HG03108 (cell line): ENCODE measurements at regions not wholly inside any gene's neighbourhood (a gene's known extent, or its start where the extent isn't known, plus 50 kb on each side); places are given as distances from the start of the nearest gene placed in this dataset.
"Not testable (repeated sequence)": the region's sequence is repeated elsewhere in the genome, so short reads cannot be mapped to it uniquely, and the experiment has no call there.

ENCODE experiments used
- ATAC-seq: cut with Tn5 transposase; IDR thresholded peaks from one replicate; pipeline ENCODE4 v1.9.1; 2021; ENCODE audit warnings: moderate library complexity; ENCODE audit not compliant: unreplicated experiment

- no peak for ATAC-seq
Measured at GRCh38 chr12:82300611-82301010, 57.6 kb downstream of the CCDC59 start.

GRCh38 chr12:82299319-82300025, 58.7 kb downstream of the CCDC59 start:
- no peak for ATAC-seq

- ATAC-seq = no peak
Measured at GRCh38 chr12:82290415-82290814, 67.8 kb downstream of the CCDC59 start.

- ATAC-seq = not testable (repeated sequence)
Measured at GRCh38 chr12:82281335-82281734, 76.9 kb downstream of the CCDC59 start.

DNA sequence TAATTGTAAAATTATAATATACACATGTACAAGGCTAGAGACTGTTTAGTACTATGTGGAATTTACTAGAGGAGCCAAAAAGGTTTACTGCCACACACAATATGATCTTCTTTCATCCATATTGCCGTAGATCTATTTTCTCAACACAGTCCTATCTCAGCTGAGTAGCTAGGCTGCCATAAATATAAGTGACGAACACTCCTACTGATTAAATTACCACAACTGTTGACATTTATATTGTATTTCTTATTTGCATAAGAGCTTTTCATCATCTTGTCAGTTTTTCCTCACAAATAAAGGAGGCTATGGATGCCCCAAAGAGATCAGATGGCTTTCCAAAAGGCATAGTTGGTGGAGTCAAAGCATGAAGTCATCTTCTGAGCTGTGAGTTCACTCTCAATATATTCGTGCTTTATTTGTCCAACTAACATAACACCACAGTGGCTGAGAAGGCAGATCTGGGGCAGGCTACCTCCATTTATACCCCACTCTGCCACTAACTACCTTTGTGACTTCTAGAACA, 78.6 kb downstream of the CCDC59 start:
- no peak for ATAC-seq

DNA sequence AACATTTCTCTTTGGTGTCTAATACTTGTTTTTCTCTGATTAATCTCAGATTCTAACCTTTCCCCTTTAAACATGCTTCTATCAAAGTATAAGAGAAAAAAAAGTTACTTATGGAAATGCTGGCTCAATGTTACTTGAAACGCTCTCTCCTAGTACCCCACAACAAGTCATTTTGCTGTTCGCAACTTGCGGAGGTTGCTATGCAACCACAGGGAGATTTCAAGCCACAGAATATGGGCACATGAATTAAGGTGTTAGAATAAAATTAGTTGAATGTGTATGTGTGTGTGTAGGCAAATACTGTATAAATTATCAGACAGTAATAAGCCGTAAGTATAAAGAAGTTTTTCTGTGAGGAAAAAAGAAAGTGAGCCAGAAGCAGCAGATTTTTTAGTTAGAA, 80.6 kb downstream of the CCDC59 start:
- ATAC-seq = no peak

- ATAC-seq = no peak
Measured at GRCh38 chr12:82242729-82243128, 115.5 kb downstream of the CCDC59 start.

DNA sequence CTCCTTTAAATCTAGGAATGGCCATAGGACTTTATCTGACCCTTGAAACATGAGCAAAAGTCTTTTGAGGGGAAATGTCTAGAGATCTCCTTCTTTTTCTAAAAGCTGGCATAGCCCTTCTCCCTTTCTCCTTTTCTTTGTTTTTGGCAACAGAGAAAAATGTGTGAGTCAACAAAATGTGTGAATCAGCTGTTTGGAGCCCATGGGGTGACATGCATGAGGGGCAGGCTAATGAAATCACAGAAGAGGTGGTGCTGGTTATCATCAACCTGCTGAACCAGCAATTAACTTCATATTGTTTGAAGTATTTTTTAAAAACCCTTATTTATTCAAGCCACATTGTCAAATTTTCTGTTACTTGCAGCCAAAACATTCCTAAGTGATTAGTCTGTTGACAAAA, 132.3 kb downstream of the CCDC59 start:
- no peak for ATAC-seq

- ATAC-seq = no peak
Measured at GRCh38 chr12:82223426-82223825, 134.8 kb downstream of the CCDC59 start.

- ATAC-seq = no peak
Measured at GRCh38 chr12:82216475-82216874, 141.7 kb downstream of the CCDC59 start.

GRCh38 chr12:82213761-82214160, 144.4 kb downstream of the CCDC59 start:
- ATAC-seq = no peak

- no peak for ATAC-seq
Measured at GRCh38 chr12:82210882-82211281, 147.3 kb downstream of the CCDC59 start.

DNA sequence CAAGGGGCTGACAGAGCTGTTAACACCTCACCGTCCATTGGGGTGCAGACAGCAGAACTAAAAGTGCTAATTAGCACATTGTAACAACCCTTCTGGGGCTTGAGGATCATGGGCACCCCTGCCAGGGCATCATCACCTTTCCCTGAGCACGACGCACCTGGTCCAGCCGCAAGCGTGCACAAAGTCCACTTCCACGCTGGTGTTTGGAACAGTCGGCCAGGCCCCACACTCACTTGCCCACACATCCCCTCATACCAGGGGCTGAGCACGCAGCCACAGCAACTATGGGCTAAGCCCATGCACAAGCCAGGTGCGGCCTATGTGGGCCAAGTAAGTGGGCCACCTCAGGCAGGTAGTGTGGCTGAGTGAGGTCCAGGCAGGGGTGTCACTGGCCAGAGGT, 148.7 kb downstream of the CCDC59 start:
- no peak for ATAC-seq

GRCh38 chr12:82207556-82207955, 150.6 kb downstream of the CCDC59 start:
- ATAC-seq = no peak

- no peak for ATAC-seq
Measured at GRCh38 chr12:82203086-82203485, 155.1 kb downstream of the CCDC59 start.

DNA sequence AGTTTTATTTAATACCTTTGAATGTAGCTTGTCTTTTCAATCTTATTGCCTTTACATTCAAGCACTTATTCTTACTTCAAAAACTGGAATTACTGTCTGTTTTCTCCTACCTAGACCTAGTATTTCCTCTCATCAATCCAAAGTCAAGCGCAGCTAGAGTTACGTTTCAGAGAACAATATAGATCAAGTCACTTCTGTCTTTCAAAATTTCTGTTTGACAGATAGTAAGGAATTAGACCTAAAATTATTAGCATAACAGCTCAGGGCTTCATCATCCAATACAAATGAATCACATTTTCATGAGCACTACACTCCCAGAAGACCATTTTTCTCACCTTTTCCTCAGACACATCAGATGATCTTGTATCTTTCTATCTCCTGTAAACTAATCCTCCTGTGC, 170.6 kb downstream of the CCDC59 start:
- ATAC-seq = no peak

DNA sequence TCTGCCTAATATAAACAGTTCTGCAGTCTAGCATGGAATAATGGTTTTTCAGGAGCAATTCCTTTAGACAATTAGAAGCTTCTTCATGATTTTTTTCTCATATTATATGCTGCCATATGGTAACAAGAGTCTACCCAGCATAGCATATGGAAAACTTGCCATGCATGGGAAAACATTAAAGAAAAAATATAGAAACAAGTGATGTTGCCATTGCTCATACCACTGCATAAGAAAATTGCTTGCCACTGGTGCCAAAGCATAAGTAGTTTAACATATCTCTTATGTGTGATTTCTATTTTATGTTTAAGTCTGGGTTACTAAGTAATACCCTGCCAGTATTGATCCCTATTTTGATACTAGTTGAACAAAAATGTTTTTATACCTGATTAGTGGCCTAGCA, 171.2 kb downstream of the CCDC59 start:
- no peak for ATAC-seq

GRCh38 chr12:82186282-82186681, 171.9 kb downstream of the CCDC59 start:
- ATAC-seq = no peak

DNA sequence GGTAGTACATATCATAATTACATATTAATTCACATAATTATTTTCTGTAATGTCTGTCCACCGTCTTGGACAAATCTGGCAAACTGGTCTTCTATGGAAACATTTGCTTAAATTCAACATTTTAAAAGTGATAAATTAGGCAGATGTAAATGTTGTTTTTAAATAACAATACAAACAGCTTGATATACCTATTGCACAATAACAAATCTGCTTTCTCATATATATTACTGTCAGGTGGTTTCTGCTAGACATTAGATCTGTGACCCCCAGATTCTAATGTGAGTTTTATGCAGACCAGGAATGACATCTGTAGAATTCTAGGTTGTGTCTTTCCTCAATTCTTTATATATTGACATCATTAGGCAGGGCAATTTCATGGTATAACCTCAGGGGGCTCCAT, 173.3 kb downstream of the CCDC59 start:
- no peak for ATAC-seq

- no peak for ATAC-seq
Measured at GRCh38 chr12:82182601-82183190, 175.5 kb downstream of the CCDC59 start.

- ATAC-seq = no peak
Measured at GRCh38 chr12:82176761-82177490, 181.3 kb downstream of the CCDC59 start.

DNA sequence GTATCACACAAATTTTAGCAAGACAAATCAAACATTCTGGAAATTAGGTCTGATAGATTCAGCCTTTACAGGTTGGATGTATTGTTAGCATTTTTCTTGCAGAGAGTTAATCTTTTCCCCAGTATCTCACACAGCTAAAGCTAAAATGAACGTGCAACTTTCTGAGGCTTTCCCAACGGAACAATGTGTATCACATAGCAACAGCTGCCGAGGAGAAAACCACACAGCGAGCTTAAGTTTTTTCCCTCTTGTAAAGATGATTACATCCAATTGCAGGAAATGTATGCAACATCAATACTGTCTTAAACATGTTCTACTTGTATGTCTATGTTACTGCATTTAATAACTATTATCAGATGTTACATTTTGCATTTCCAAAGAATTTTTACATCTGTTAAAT, 182.2 kb downstream of the CCDC59 start:
- no peak for ATAC-seq
